Loucy (cell line): ENCODE measurements at regions not wholly inside any gene's neighbourhood (a gene's known extent, or its start where the extent isn't known, plus 50 kb on each side); places are given as distances from the start of the nearest gene placed in this dataset.

ENCODE experiments used
- H2AFZ ChIP-seq: fragments of 200-600 bp; sonication (generic); 2 replicates; pipeline ENCODE4 v1.6.0; 2016; ENCODE audit warnings: antibody characterized with exemption, mild to moderate bottlenecking, low read length, moderate library complexity
- H3F3A ChIP-seq: fragments of 200-600 bp; 2 replicates; pipeline ENCODE4 v1.6.0; 2016; ENCODE audit warnings: antibody characterized with exemption, low read depth, mild to moderate bottlenecking
- H3K27me3 ChIP-seq: fragments of 200-600 bp; sonication (generic); 2 replicates; pipeline ENCODE4 v1.6.1; 2014; ENCODE audit warnings: low read length, mild to moderate bottlenecking; ENCODE audit not compliant: insufficient read depth, poor library complexity, severe bottlenecking
- H3K36me3 ChIP-seq: fragments of 200-600 bp; sonication (generic); 2 replicates; pipeline ENCODE4 v1.6.1; 2016; ENCODE audit warnings: low read length; ENCODE audit not compliant: insufficient read depth
- H3K4me1 ChIP-seq: fragments of 200-600 bp; sonication (generic); 2 replicates; pipeline ENCODE4 v1.5.1; 2014; ENCODE audit warnings: low read length, mild to moderate bottlenecking; ENCODE audit not compliant: insufficient read depth, poor library complexity, severe bottlenecking
- H3K4me2 ChIP-seq: fragments of 200-600 bp; sonication (generic); 2 replicates; pipeline ENCODE4 v1.6.0; 2014; ENCODE audit warnings: antibody characterized with exemption, low read length, low read depth, mild to moderate bottlenecking; ENCODE audit not compliant: poor library complexity, severe bottlenecking
- H3K4me3 ChIP-seq: fragments of 200-600 bp; sonication (generic); 2 replicates; pipeline ENCODE4 v1.5.1; 2014; ENCODE audit warnings: low read length, mild to moderate bottlenecking, mixed read lengths; ENCODE audit not compliant: poor library complexity, severe bottlenecking
- H3K79me2 ChIP-seq: fragments of 200-600 bp; sonication (generic); 2 replicates; pipeline ENCODE4 v1.6.1; 2014; ENCODE audit warnings: low read length; ENCODE audit not compliant: insufficient read depth
- H3K9ac ChIP-seq: fragments of 200-600 bp; sonication (generic); 2 replicates; pipeline ENCODE4 v1.6.0; 2014; ENCODE audit warnings: mild to moderate bottlenecking, low read depth, low read length, moderate library complexity; ENCODE audit not compliant: poor library complexity, severe bottlenecking
- H3K9me2 ChIP-seq: fragments of 200-600 bp; sonication (generic); replicated peaks from 2 replicates; pipeline ENCODE4 v1.6.1; 2016; ENCODE audit warnings: low read depth, low read length, mixed read lengths
- H3K9me3 ChIP-seq: fragments of 200-600 bp; sonication (generic); 2 replicates; pipeline ENCODE4 v1.6.1; 2014; ENCODE audit warnings: mild to moderate bottlenecking, antibody characterized with exemption, low read length, low read depth; ENCODE audit not compliant: insufficient read depth
- H4K20me1 ChIP-seq: fragments of 200-600 bp; sonication (generic); 2 replicates; pipeline ENCODE4 v1.6.0; 2014; ENCODE audit warnings: antibody characterized with exemption, low read length, mild to moderate bottlenecking; ENCODE audit not compliant: insufficient read depth, poor library complexity, severe bottlenecking
- CTCF ChIP-seq: fragments of 200-600 bp; sonication (generic); conservative IDR thresholded peaks from 2 replicates; pipeline ENCODE4 v1.5.1; 2014; ENCODE audit warnings: mild to moderate bottlenecking, antibody characterized with exemption, low read length
- EZH2phosphoT487 ChIP-seq: fragments of 200-600 bp; IDR thresholded peaks from 2 replicates; pipeline ENCODE4 v1.6.1; 2018; ENCODE audit warnings: antibody characterized with exemption, mild to moderate bottlenecking, moderate library complexity, borderline replicate concordance

GRCh38 chr10:5588603-5589002 lies 63.8 kb downstream of the CALML3 start:
- Histone ChIP-seq H3K9ac (no peak overlapping the region), H3K9me3 (no peaks in the 10 kb centered on the region), H3F3A (no peaks in the 10 kb centered on the region), H3K79me2 (no peaks in the 10 kb centered on the region), H3K4me2 (no peak overlapping the region), H3K4me1 (peaks cover 18% of the 10 kb centered on the region), H3K27me3 (no peaks in the 10 kb centered on the region), H2AFZ (no peak overlapping the region), H3K9me2 (no peaks in the 10 kb centered on the region), H3K36me3 (no peaks in the 10 kb centered on the region), H4K20me1 (no peaks in the 10 kb centered on the region), H3K4me3 (no peak overlapping the region)
- no peak for TF ChIP-seq CTCF
- no peak for TF ChIP-seq EZH2phosphoT487
